ENCODE measurements at regions not wholly inside any gene's neighbourhood (a gene's known extent, or its start where the extent isn't known, plus 50 kb on each side); places are given as distances from the start of the nearest gene placed in this dataset.

DNA sequence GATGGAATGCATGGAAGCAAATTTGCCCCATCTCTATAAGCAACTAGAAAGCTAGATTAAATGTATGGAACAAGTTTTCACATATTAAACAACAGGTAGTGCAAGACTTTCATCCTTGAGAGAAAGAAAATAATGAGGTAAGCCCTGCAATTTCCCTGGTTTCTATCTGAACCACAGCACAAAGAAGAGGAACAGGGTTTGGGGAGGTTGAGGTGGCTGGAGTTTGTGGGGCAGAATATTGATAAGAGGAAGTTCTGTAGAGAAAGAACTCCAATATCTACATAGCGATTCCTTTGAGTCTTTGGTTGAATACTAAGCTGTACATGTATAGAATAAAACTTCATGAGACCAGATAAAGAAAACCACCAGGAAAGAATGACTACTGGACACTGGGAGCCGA is 96.3 kb upstream of the CCND2 start:
- H3K36me3 ChIP-seq (ENCODE audit: insufficient read depth, insufficient read length, low read length): no peaks in the 10 kb centered on the region
- no peak for TF ChIP-seq ZNF274 (IDR thresholded peaks at IDR 0.05; ENCODE audit: low read depth, low read length)
- no peak for TF ChIP-seq SUZ12 (IDR thresholded peaks at IDR 0.05; ENCODE audit: extremely low read depth, insufficient read depth, insufficient read length)
- no peak for TF ChIP-seq YY1 (IDR thresholded peaks at IDR 0.05; ENCODE audit: insufficient read depth, insufficient read length)
- H3K4me1 ChIP-seq (ENCODE audit: insufficient read depth, insufficient read length): no peaks in the 10 kb centered on the region
- H3K4me3 ChIP-seq (ENCODE audit: insufficient read length, low read depth): no peak overlapping the region
- H3K27me3 ChIP-seq (ENCODE audit: insufficient read depth, insufficient read length): peaks cover 2% of the 10 kb centered on the region
- no peaks in the 10 kb centered on the region for H3K9me3 ChIP-seq (ENCODE audit: insufficient read depth, low read length)
- DNase-seq (ENCODE audit: low read depth, low spot score): no peak
- H3K9ac ChIP-seq (ENCODE audit: insufficient read length, low read depth): no peak overlapping the region

GRCh38 chr12:4176168-4176567 is 97.4 kb upstream of the CCND2 start:
- Histone ChIP-seq H3K36me3 (ENCODE audit: insufficient read depth, insufficient read length, low read length) (no peaks in the 10 kb centered on the region), H3K9me3 (ENCODE audit: insufficient read depth, low read length) (no peaks in the 10 kb centered on the region), H3K4me1 (ENCODE audit: insufficient read depth, insufficient read length) (no peaks in the 10 kb centered on the region), H3K4me3 (ENCODE audit: insufficient read length, low read depth) (no peak overlapping the region), H3K9ac (ENCODE audit: insufficient read length, low read depth) (no peak overlapping the region), H3K27me3 (ENCODE audit: insufficient read depth, insufficient read length) (peaks cover 2% of the 10 kb centered on the region)
- DNase-seq (ENCODE audit: low read depth, low spot score): no peak
- no peak for TF ChIP-seq ZNF274 (IDR thresholded peaks at IDR 0.05; ENCODE audit: low read depth, low read length)
- TF ChIP-seq SUZ12 (IDR thresholded peaks at IDR 0.05; ENCODE audit: extremely low read depth, insufficient read depth, insufficient read length): no peak
- TF ChIP-seq YY1 (IDR thresholded peaks at IDR 0.05; ENCODE audit: insufficient read depth, insufficient read length): no peak

DNA sequence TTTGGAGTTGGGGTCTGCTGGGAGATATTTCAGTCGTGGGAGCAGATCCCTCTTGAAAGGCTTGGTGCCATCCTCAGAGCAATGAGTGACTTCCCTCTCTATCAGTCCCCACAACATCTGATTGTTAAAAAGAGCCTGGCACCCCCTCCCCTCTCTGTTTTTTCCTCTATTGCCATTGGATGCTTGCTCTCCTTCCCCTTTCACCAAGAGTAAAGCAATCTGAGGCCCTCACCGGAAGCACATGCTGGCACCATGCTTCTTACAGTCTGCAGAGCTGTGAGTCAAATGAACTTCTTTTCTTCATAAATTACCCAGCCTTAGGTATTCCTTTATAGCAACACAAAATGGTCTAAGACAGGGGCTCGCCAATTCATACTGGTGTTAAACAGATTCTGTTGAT is 99.1 kb upstream of the CCND2 start:
- no peaks in the 10 kb centered on the region for H3K4me1 ChIP-seq (ENCODE audit: insufficient read depth, insufficient read length)
- TF ChIP-seq ZNF274 (IDR thresholded peaks at IDR 0.05; ENCODE audit: low read depth, low read length) (no peak), YY1 (IDR thresholded peaks at IDR 0.05; ENCODE audit: insufficient read depth, insufficient read length) (no peak), SUZ12 (IDR thresholded peaks at IDR 0.05; ENCODE audit: extremely low read depth, insufficient read depth, insufficient read length) (no peak)
- peaks cover 2% of the 10 kb centered on the region for H3K27me3 ChIP-seq (ENCODE audit: insufficient read depth, insufficient read length)
- H3K4me3 ChIP-seq (ENCODE audit: insufficient read length, low read depth): no peak overlapping the region
- H3K36me3 ChIP-seq (ENCODE audit: insufficient read depth, insufficient read length, low read length): no peaks in the 10 kb centered on the region
- no peak for DNase-seq (ENCODE audit: low read depth, low spot score)
- no peaks in the 10 kb centered on the region for H3K9me3 ChIP-seq (ENCODE audit: insufficient read depth, low read length)
- no peak overlapping the region for H3K9ac ChIP-seq (ENCODE audit: insufficient read length, low read depth)

DNA sequence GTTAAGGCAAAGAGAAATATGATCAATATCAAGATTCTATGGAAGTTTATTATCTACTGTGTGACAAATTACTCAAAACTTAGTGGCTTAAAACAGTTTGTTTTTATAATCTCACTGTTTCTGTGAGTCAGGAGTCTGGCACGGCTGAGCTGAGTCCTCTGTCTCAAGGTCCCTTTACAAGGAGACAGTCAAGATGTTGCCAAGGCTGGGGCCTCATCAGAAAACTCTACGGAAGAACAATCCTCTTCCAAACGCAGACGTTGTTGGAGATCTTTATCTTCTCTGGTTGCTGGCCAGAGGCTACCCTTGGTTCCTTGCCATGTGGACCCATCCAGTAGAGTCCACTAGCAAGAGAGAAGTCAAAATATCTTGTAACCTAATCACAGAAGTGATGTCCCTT is 100.6 kb upstream of the CCND2 start:
- Histone ChIP-seq H3K4me3 (ENCODE audit: insufficient read length, low read depth) (no peak overlapping the region), H3K36me3 (ENCODE audit: insufficient read depth, insufficient read length, low read length) (no peaks in the 10 kb centered on the region), H3K9ac (ENCODE audit: insufficient read length, low read depth) (no peak overlapping the region), H3K27me3 (ENCODE audit: insufficient read depth, insufficient read length) (peaks cover 2% of the 10 kb centered on the region), H3K4me1 (ENCODE audit: insufficient read depth, insufficient read length) (no peaks in the 10 kb centered on the region), H3K9me3 (ENCODE audit: insufficient read depth, low read length) (no peaks in the 10 kb centered on the region)
- TF ChIP-seq YY1 (IDR thresholded peaks at IDR 0.05; ENCODE audit: insufficient read depth, insufficient read length): no peak
- TF ChIP-seq SUZ12 (IDR thresholded peaks at IDR 0.05; ENCODE audit: extremely low read depth, insufficient read depth, insufficient read length): no peak
- DNase-seq (ENCODE audit: low read depth, low spot score): no peak

GRCh38 chr12:4171742-4172141 is 101.8 kb upstream of the CCND2 start:
- Histone ChIP-seq H3K4me1 (ENCODE audit: insufficient read depth, insufficient read length) (no peaks in the 10 kb centered on the region), H3K27me3 (ENCODE audit: insufficient read depth, insufficient read length) (peaks cover 2% of the 10 kb centered on the region), H3K4me3 (ENCODE audit: insufficient read length, low read depth) (no peak overlapping the region), H3K9ac (ENCODE audit: insufficient read length, low read depth) (no peak overlapping the region), H3K36me3 (ENCODE audit: insufficient read depth, insufficient read length, low read length) (no peaks in the 10 kb centered on the region), H3K9me3 (ENCODE audit: insufficient read depth, low read length) (no peaks in the 10 kb centered on the region)
- TF ChIP-seq SUZ12 (IDR thresholded peaks at IDR 0.05; ENCODE audit: extremely low read depth, insufficient read depth, insufficient read length) (no peak), ZNF274 (IDR thresholded peaks at IDR 0.05; ENCODE audit: low read depth, low read length) (no peak), YY1 (IDR thresholded peaks at IDR 0.05; ENCODE audit: insufficient read depth, insufficient read length) (no peak)
- DNase-seq (ENCODE audit: low read depth, low spot score): no peak

DNA sequence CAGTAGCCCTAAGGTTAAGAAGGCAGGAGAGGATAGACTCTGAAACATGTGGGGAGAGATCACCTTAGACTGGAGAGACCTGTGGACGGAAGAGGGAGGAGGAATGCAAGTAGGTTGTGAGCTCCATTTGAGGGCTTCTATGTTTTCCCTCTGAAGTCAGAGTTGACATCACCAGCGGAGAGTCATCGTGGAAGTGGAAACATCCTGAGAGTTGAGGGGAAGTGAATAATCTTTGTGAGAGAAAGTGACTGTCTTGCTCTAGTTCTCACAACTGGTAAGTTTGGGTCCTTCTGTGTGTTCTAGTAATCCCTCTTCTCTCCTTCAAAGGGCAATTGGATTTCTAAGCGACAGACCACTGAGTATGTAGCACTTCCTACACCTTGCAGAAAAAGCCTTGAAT is 103.6 kb upstream of the CCND2 start:
- H3K27me3 ChIP-seq (ENCODE audit: insufficient read depth, insufficient read length): peaks cover 2% of the 10 kb centered on the region
- no peaks in the 10 kb centered on the region for H3K9me3 ChIP-seq (ENCODE audit: insufficient read depth, low read length)
- no peak for TF ChIP-seq YY1 (IDR thresholded peaks at IDR 0.05; ENCODE audit: insufficient read depth, insufficient read length)
- no peak for TF ChIP-seq SUZ12 (IDR thresholded peaks at IDR 0.05; ENCODE audit: extremely low read depth, insufficient read depth, insufficient read length)
- TF ChIP-seq ZNF274 (IDR thresholded peaks at IDR 0.05; ENCODE audit: low read depth, low read length): no peak
- no peak overlapping the region for H3K9ac ChIP-seq (ENCODE audit: insufficient read length, low read depth)
- no peak overlapping the region for H3K4me3 ChIP-seq (ENCODE audit: insufficient read length, low read depth)
- no peaks in the 10 kb centered on the region for H3K36me3 ChIP-seq (ENCODE audit: insufficient read depth, insufficient read length, low read length)
- H3K4me1 ChIP-seq (ENCODE audit: insufficient read depth, insufficient read length): peaks cover 5% of the 10 kb centered on the region
- DNase-seq (ENCODE audit: low read depth, low spot score): no peak

DNA sequence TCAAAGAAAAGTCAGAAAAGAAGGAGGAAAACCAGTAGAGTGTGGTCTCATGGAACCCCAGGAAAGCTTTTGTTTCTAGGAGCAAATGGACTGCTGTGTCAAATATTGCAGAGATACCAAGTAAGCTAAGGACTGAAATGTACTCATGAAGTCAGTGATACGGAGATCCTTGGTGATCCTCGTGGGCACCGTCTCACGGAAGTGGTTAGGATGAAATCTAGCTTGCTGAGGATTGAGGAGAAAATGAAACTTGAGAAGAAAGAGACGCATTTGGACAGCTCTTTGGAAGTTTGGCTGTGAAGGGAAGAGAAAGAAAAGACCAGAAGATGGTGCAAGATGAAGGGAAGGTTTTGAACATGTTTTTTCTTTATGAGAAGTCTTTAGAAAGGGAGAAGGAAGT is 104.0 kb upstream of the CCND2 start:
- TF ChIP-seq SUZ12 (IDR thresholded peaks at IDR 0.05; ENCODE audit: extremely low read depth, insufficient read depth, insufficient read length) (no peak), YY1 (IDR thresholded peaks at IDR 0.05; ENCODE audit: insufficient read depth, insufficient read length) (no peak), ZNF274 (IDR thresholded peaks at IDR 0.05; ENCODE audit: low read depth, low read length) (no peak)
- Histone ChIP-seq H3K4me3 (ENCODE audit: insufficient read length, low read depth) (no peak overlapping the region), H3K27me3 (ENCODE audit: insufficient read depth, insufficient read length) (peaks cover 2% of the 10 kb centered on the region), H3K9me3 (ENCODE audit: insufficient read depth, low read length) (no peaks in the 10 kb centered on the region), H3K9ac (ENCODE audit: insufficient read length, low read depth) (no peak overlapping the region), H3K36me3 (ENCODE audit: insufficient read depth, insufficient read length, low read length) (no peaks in the 10 kb centered on the region), H3K4me1 (ENCODE audit: insufficient read depth, insufficient read length) (peaks cover 5% of the 10 kb centered on the region)
- no peak for DNase-seq (ENCODE audit: low read depth, low spot score)

GRCh38 chr12:4168036-4168435 is 105.5 kb upstream of the CCND2 start:
- no peak overlapping the region for H3K9ac ChIP-seq (ENCODE audit: insufficient read length, low read depth)
- peaks cover under 1% of the 10 kb centered on the region for H3K27me3 ChIP-seq (ENCODE audit: insufficient read depth, insufficient read length)
- no peak for DNase-seq (ENCODE audit: low read depth, low spot score)
- no peak overlapping the region for H3K4me3 ChIP-seq (ENCODE audit: insufficient read length, low read depth)
- TF ChIP-seq YY1 (IDR thresholded peaks at IDR 0.05; ENCODE audit: insufficient read depth, insufficient read length): no peak
- TF ChIP-seq ZNF274 (IDR thresholded peaks at IDR 0.05; ENCODE audit: low read depth, low read length): no peak
- no peak for TF ChIP-seq SUZ12 (IDR thresholded peaks at IDR 0.05; ENCODE audit: extremely low read depth, insufficient read depth, insufficient read length)
- H3K36me3 ChIP-seq (ENCODE audit: insufficient read depth, insufficient read length, low read length): no peaks in the 10 kb centered on the region
- H3K9me3 ChIP-seq (ENCODE audit: insufficient read depth, low read length): no peaks in the 10 kb centered on the region
- peaks cover 5% of the 10 kb centered on the region for H3K4me1 ChIP-seq (ENCODE audit: insufficient read depth, insufficient read length)
